Epithelial cell of prostate (primary cell): ENCODE measurements at regions not wholly inside any gene's neighbourhood (a gene's known extent, or its start where the extent isn't known, plus 50 kb on each side); places are given as distances from the start of the nearest gene placed in this dataset.
"Not testable (repeated sequence)": the region's sequence is repeated elsewhere in the genome, so short reads cannot be mapped to it uniquely, and the experiment has no call there.

ENCODE experiments used
- DNase-seq: peaks from one replicate; pipeline ENCODE4 v3.0.0-alpha.2; 2011; ENCODE audit warnings: low read depth, low spot score
- H3K27ac ChIP-seq: fragments of 450-650 bp; 2 replicates; pipeline ENCODE4 v1.5.1; 2017; ENCODE audit warnings: mild to moderate bottlenecking

DNA sequence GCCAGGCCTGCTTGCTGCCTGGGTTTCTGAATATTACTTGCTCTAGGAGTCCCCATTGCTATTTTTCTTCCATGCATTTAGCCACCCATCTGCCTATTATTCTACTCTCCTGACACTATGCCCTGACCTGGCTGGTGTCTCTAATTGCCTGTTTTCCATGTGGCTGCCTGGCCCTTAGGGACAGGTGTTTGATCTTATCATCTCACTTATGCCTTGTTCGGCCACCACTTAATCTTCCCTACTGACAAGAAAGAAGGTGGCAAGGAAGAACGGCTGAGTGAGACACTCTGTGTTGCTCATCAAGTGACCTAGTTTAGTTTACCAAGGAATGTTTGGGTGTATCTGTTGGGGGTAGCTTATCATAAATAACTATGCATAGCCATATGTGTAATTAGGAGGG lies 50.4 kb upstream of the RAPH1 start:
- no peak for DNase-seq
- no peak overlapping the region for H3K27ac ChIP-seq

- H3K27ac ChIP-seq, result peak overlapping the region; percentile 32
- DNase-seq, result no peak
Measured at GRCh38 chr2:203586206-203586605, 51.1 kb upstream of the RAPH1 start.

DNA sequence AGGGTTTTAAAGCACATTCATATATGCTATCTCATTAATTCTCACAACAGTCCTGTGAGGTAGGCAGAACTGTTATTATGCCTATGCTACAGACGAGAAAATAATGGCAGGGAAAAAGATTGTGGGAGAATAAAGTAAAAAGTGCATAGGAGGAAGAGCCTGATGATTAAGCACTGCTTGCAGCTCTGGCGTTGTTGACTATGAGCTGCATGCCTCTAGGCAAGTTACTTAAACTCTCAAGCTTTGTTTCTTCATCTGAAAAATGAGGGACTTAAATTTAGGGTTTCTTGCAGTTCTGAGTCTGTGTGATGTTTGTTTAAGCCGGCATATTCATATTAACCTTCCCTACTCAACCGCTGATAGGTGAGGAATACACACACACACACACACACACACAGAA lies 51.6 kb upstream of the RAPH1 start:
- DNase-seq, result peak; percentile 43

DNA sequence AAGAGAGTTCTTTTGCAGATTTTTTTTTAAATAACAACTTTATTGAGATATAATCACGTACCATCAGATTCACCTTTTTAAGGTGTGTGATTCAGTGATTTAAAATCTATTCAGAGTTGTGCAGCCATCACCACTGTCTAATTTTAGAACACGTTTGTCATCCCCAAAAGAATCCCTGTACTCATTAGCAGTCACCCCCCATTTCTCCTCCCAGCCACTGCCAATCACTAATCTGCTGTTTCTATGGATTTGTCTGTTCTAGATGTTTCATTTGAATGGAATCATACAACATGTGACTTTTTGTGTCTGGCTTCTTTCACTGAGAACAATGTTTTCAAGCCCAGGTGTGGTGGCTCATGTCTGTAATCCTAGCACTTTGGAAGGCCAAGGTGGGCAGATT lies 55.4 kb upstream of the RAPH1 start:
- DNase-seq, result no peak
- H3K27ac ChIP-seq, result no peak overlapping the region

More for the DNA sequence above, 51.6 kb upstream of the RAPH1 start:
- H3K27ac ChIP-seq, result peak overlapping the region; percentile 32

DNA sequence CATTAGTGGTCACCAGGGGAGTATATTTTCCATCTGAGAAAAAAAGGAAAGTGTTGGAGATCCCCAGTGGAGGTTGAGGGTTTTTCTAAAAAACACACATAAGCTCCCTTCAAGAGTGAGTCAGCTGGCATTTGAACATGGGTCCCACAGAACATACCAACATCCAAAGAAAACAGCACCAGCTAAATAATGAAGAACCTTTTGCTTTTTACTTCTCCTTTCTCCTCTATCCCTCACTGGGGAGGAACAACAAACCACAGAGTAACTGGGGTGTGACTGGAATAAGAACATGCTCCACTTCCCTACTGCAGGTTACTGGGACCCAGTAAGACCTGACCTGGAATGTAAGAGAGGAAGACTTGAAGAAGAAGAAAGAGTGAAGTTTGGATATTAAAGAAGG lies 56.5 kb upstream of the RAPH1 start:
- no peak overlapping the region for H3K27ac ChIP-seq
- no peak for DNase-seq

DNA sequence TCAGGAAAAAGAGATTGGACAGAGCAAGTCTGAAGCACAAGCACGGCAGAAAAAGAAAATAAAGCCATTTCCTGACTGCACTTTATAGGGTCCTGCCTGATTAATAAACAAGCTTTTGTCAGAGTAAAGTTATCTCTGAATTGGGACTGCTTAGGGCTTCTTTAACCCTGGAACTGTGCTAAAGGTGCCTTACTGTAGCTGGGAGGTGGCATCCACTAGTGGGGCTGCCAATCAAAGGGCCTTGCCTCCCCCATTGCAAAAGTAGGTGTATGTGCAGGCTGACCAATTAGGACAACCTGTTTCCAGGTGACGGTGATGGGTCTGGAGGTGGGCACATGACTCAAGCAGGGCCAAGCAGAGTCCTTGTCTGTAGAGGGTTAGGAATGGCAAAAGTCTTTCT lies 57.4 kb upstream of the RAPH1 start:
- no peak for DNase-seq
- H3K27ac ChIP-seq, result no peak overlapping the region

DNA sequence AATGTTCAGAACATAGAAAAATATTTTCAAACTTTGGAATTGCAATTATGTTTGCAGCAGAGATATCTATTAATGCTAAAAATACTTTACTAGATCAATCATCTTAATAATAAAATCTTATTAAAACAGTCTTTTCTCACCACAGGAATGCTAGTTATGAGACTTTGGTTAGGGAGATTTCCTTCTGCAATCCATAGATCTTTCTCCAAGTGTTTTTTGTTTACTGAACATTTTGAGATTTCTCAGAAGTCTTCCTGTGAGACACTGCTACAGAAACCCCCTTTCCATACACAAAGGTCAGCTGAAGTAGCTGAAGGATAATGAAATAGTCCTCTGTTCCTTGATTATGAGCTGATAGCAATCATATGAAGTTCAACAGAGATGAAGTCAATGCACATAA lies 59.4 kb upstream of the RAPH1 start:
- no peak for DNase-seq
- H3K27ac ChIP-seq, result no peak overlapping the region

DNA sequence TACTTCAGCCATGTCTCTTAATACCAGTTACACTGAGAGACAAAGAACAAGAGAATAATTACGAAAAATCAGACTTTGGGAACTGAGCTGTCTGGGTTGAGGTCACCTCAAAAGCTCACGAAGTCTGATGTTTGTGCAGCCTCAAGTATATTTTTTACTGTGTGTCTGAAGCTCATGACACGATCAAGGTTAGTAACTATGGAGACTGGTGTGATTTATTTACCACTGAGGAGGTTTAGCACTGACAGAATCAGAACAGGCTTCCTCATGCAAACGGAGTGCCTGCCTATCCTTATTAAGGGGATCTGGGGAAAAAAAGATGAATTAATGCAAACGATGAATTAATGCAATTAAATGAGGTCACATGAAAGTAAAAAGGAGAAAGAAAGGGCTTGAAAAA lies 61.1 kb upstream of the RAPH1 start:
- DNase-seq, result no peak

GRCh38 chr2:203599509-203599908 lies 64.4 kb upstream of the RAPH1 start:
- no peak overlapping the region for H3K27ac ChIP-seq
- DNase-seq, result no peak

More for the DNA sequence above, 61.1 kb upstream of the RAPH1 start:
- no peak overlapping the region for H3K27ac ChIP-seq

DNA sequence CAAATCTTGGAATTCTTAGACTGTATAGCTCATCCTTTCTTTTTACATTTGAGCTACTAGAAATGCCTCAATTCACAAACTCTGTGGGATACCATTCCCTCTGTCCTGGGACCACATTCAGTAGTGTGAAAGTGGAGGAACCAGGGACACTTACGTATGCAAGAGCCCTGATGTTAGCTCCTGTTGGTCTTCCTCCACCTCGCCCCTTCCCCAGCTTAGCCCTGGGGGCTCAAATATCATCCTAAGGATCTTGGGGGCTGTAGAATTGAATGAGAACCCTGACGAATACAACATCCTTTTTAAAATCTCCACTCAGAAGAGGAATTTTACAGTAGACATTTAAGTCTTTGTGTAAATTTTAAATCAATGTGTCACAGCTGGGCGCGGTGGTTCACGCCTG lies 65.2 kb upstream of the RAPH1 start:
- DNase-seq, result no peak
- no peak overlapping the region for H3K27ac ChIP-seq

GRCh38 chr2:203603456-203604389 lies 68.6 kb upstream of the RAPH1 start:
- DNase-seq, result no peak
- H3K27ac ChIP-seq, result no peak overlapping the region

- no peak for DNase-seq
- no peak overlapping the region for H3K27ac ChIP-seq
Measured at GRCh38 chr2:203605302-203605701, 70.2 kb upstream of the RAPH1 start.

GRCh38 chr2:203606051-203606450 lies 71.0 kb upstream of the RAPH1 start:
- no peak for DNase-seq
- no peak overlapping the region for H3K27ac ChIP-seq

- no peak overlapping the region for H3K27ac ChIP-seq
- no peak for DNase-seq
Measured at GRCh38 chr2:203610558-203610957, 75.5 kb upstream of the RAPH1 start.

DNA sequence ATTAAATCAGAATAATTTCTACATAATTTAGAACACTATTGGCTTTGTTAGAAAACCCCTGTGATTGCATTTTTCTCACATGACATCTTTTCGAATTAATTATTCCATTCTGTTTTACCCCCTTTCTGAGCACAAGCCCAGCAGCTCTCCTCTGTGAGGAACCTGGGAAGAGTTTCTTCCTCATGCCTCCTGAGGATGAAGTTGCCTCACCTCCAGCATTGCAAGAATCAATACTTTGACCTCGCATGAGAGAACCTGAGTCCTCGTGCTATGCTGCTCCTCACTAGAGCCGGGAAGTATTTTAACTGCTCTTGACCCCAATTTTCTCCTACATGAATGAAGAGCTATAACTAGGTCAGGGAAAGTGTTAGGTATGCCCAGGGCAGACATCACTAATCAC lies 77.1 kb upstream of the RAPH1 start:
- DNase-seq, result no peak
- H3K27ac ChIP-seq, result no peak overlapping the region

- DNase-seq, result no peak
- no peak overlapping the region for H3K27ac ChIP-seq
Measured at GRCh38 chr2:203619267-203619878, 84.3 kb upstream of the RAPH1 start.

DNA sequence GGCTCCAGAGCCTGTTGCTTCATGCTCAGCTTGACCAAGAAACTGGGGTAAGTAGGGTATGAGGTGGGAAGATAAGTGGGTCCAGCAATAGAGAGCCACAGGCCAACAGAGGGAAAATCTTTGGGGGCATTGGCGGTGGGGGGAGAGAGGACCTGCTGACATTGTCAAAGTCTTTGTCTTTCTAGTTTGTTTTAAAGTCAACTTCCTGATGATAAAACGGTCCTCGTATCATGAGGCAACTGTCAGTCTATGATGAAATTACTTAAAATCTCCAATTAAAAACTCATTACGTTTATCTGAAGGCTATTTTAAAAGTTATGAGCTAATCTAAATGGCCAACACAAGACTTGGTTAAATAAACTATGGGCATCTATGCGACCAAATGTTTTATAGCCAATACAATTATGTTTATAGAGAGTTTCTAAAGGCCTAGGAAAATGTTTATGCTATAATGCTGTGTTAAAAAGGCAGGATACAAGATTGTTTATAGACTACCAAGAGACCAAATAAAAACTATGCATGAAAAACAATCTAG lies 84.4 kb upstream of the CD28 start:
- DNase-seq, result no peak
- H3K27ac ChIP-seq, result no peak overlapping the region

DNA sequence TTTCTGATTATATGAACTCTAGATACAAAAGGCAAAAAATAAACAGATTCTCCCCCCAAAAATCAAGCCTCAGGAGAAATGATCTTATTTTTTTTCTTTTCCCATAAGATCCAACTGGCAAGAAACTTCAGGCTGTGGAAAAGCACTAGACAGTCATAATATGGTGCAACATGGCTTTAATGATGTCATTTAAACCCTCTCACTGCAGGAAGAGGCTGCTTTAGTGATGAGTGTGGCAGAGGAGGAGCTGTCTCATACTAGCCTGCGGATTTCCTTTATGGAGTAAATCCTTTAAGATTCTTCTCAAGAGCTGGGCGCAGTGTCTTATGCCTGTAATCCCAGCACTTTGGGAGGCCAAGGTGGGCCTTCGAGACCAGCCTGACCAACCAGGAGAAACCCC lies 83.3 kb upstream of the CD28 start:
- DNase-seq, result peak; percentile 64
- H3K27ac ChIP-seq, result peak overlapping the region; percentile 76

DNA sequence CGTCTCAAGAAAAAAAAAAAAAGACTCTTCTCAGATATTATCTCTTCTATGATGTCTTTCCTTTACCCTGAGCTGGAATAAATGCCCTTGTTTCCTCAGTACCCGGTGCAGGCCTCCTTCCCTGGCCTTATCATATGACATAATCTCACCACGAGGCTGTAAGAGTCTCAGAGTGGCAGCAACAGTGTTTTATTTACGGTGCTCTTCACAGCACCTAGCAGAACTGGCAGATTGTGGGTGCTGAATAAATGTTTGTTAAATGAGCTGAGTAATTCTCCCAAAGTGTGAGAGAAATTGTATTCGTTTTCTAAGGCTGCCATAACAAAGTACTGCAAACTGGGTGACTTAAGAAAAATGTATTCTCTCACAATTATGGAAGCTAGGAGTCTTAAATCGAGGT lies 82.8 kb upstream of the CD28 start:
- H3K27ac ChIP-seq, result peak overlapping the region; percentile 76
- DNase-seq, result no peak

- H3K27ac ChIP-seq, result no peak overlapping the region
- no peak for DNase-seq
Measured at GRCh38 chr2:203625701-203626100, 80.7 kb upstream of the CD28 start.

DNA sequence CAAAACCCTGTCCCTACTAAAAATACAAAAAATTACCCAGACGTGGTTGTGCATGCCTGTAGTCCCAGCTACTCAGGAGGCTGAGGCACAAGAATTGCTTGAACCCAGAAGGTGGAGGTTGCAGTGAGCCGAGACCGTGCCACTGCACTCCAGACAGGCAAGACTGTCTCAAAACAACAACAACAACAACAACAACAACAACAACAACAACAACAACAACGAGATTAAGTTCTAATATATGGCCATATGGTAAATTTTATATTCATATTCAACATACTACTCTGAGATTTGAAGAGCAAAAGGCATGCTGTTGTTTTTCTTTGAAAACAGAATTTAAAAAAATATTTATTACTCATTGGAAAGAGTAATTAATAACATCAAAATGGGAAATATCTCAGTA lies 80.2 kb upstream of the CD28 start:
- not testable (repeated sequence) for DNase-seq, H3K27ac ChIP-seq
